ENCODE measurements at regions not wholly inside any gene's neighbourhood (a gene's known extent, or its start where the extent isn't known, plus 50 kb on each side); places are given as distances from the start of the nearest gene placed in this dataset.
A peak's percentile ranks its signal among the peaks of the same experiment; 100 is the strongest.
"Not testable (repeated sequence)": the region's sequence is repeated elsewhere in the genome, so short reads cannot be mapped to it uniquely, and the experiment has no call there.

GRCh38 chr9:138174954-138175353 is 297.4 kb downstream of the CACNA1B start:
- H3K36me3 Mint-ChIP-seq; H3K4me1 Mint-ChIP-seq; H3K27ac Mint-ChIP-seq; H3K4me1 ChIP-seq (ENCODE audit: insufficient read depth, low read length); POLR2A ChIA-PET; H3K27me3 ChIP-seq (ENCODE audit: insufficient read depth, low read length, poor library complexity, severe bottlenecking); H3K36me3 ChIP-seq (ENCODE audit: insufficient read depth, low read length); H3K4me3 Mint-ChIP-seq; H3K9me3 Mint-ChIP-seq; CTCF ChIA-PET; DNase-seq; H3K4me3 ChIP-seq (ENCODE audit: low read length); H3K27ac ChIP-seq (ENCODE audit: low read depth, low read length); H3K9me3 ChIP-seq (ENCODE audit: low read length): not testable (repeated sequence)
- H3K27me3 Mint-ChIP-seq: peaks cover 7 to 11% of the 10 kb centered on the region in 2 donors

- POLR2A ChIA-PET; H3K4me1 Mint-ChIP-seq; H3K4me1 ChIP-seq (ENCODE audit: insufficient read depth, low read length); H3K9me3 ChIP-seq (ENCODE audit: low read length); DNase-seq; H3K36me3 ChIP-seq (ENCODE audit: insufficient read depth, low read length); CTCF ChIA-PET; H3K27me3 ChIP-seq (ENCODE audit: insufficient read depth, low read length, poor library complexity, severe bottlenecking); H3K27ac ChIP-seq (ENCODE audit: low read depth, low read length); H3K36me3 Mint-ChIP-seq; H3K27ac Mint-ChIP-seq; H3K4me3 Mint-ChIP-seq; H3K4me3 ChIP-seq (ENCODE audit: low read length); H3K9me3 Mint-ChIP-seq: not testable (repeated sequence)
- peaks cover 7 to 11% of the 10 kb centered on the region in 2 donors for H3K27me3 Mint-ChIP-seq
Measured at GRCh38 chr9:138175354-138175753, 297.8 kb downstream of the CACNA1B start.

- H3K9me3 Mint-ChIP-seq; CTCF ChIA-PET; H3K36me3 Mint-ChIP-seq; H3K27ac ChIP-seq (ENCODE audit: low read depth, low read length); POLR2A ChIA-PET; DNase-seq; H3K4me1 ChIP-seq (ENCODE audit: insufficient read depth, low read length); H3K36me3 ChIP-seq (ENCODE audit: insufficient read depth, low read length); H3K27me3 Mint-ChIP-seq; H3K9me3 ChIP-seq (ENCODE audit: low read length); H3K27ac Mint-ChIP-seq; H3K27me3 ChIP-seq (ENCODE audit: insufficient read depth, low read length, poor library complexity, severe bottlenecking); H3K4me3 Mint-ChIP-seq; H3K4me3 ChIP-seq (ENCODE audit: low read length); H3K4me1 Mint-ChIP-seq: not testable (repeated sequence)
Measured at GRCh38 chr9:138177091-138177490, 299.5 kb downstream of the CACNA1B start.

DNA sequence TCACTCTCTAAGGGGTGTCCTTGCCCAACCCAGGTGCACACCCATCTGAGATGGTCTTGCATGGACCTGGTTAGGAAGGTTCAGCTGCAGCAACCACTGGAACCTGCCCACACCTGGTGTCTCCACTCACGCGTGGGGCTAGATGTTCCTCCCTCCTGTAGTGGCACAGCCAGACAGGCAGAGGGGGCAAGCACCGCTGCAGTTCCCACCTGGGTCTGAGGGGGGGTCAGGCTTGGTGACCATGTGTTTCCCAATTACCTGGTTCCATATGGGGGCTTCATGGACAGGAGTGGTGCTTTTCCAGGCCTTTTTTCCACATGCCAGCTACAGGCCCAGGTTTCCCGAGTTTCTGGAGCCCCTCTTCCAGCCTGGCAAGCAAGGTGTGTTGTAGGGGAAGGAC is 301.4 kb downstream of the CACNA1B start:
- H3K9me3 Mint-ChIP-seq; H3K27ac Mint-ChIP-seq; H3K36me3 Mint-ChIP-seq; CTCF ChIA-PET; H3K4me1 Mint-ChIP-seq; H3K27ac ChIP-seq (ENCODE audit: low read depth, low read length); POLR2A ChIA-PET; H3K36me3 ChIP-seq (ENCODE audit: insufficient read depth, low read length); H3K4me3 Mint-ChIP-seq; H3K27me3 ChIP-seq (ENCODE audit: insufficient read depth, low read length, poor library complexity, severe bottlenecking); H3K4me1 ChIP-seq (ENCODE audit: insufficient read depth, low read length); DNase-seq; H3K27me3 Mint-ChIP-seq; H3K9me3 ChIP-seq (ENCODE audit: low read length); H3K4me3 ChIP-seq (ENCODE audit: low read length): not testable (repeated sequence)

DNA sequence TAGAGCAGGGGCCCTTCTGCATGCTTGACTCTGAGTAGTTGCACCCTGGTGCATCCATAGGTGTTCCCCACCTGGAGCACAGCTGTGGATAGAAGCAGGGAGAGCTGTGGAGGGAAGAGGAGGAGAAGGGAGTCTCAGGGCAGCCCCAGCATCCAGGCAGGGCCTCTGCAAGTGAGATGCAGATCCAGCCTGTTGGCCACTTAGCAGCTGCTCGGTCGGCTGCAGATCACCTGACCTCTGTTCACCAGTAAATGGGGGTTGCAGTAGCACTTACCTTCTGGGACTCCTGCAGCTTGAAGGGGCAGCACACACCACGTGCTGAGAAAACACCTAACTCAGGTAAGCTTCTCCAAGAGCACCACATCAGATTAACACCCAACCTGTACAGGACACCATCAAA is 302.1 kb downstream of the CACNA1B start:
- H3K36me3 Mint-ChIP-seq; H3K27me3 Mint-ChIP-seq; H3K4me3 ChIP-seq (ENCODE audit: low read length); H3K9me3 ChIP-seq (ENCODE audit: low read length); H3K4me1 Mint-ChIP-seq; H3K27ac ChIP-seq (ENCODE audit: low read depth, low read length); POLR2A ChIA-PET; H3K27me3 ChIP-seq (ENCODE audit: insufficient read depth, low read length, poor library complexity, severe bottlenecking); H3K4me1 ChIP-seq (ENCODE audit: insufficient read depth, low read length); DNase-seq; H3K27ac Mint-ChIP-seq; H3K4me3 Mint-ChIP-seq; H3K36me3 ChIP-seq (ENCODE audit: insufficient read depth, low read length); H3K9me3 Mint-ChIP-seq; CTCF ChIA-PET: not testable (repeated sequence)

- not testable (repeated sequence) for H3K9me3 Mint-ChIP-seq, H3K4me3 Mint-ChIP-seq, H3K4me1 Mint-ChIP-seq
Measured at GRCh38 chr9:138181963-138182362, 304.4 kb downstream of the CACNA1B start.

DNA sequence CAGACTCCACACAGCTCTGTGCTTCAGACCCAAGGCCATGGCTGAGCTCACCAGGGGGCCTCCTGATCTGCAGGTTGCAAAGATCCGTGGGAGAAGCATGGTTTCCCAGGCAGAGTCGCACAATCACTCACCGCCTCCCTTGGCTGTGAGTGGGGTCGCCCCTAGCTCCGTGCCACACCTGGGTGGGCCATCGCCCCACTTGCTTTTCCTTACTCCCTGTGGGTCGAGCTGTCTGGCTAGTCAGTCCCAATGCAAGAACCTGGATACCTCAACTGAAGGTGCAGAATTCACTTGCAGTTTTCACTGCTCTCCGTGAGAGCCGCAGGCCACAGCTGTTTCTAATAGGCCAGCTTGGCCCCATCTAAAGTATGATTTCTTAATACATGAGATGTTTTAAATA is 319.6 kb downstream of the CACNA1B start:
- H3K4me1 Mint-ChIP-seq; H3K36me3 ChIP-seq (ENCODE audit: insufficient read depth, low read length); DNase-seq; H3K4me1 ChIP-seq (ENCODE audit: insufficient read depth, low read length); H3K27me3 ChIP-seq (ENCODE audit: insufficient read depth, low read length, poor library complexity, severe bottlenecking); CTCF ChIA-PET; H3K9me3 ChIP-seq (ENCODE audit: low read length); POLR2A ChIA-PET; H3K4me3 ChIP-seq (ENCODE audit: low read length); H3K9me3 Mint-ChIP-seq; H3K36me3 Mint-ChIP-seq; H3K4me3 Mint-ChIP-seq; H3K27ac Mint-ChIP-seq; H3K27ac ChIP-seq (ENCODE audit: low read depth, low read length); H3K27me3 Mint-ChIP-seq: not testable (repeated sequence)

More at GRCh38 chr9:138181963-138182362, 304.4 kb downstream of the CACNA1B start:
- H3K4me3 ChIP-seq (ENCODE audit: low read length); H3K36me3 Mint-ChIP-seq; POLR2A ChIA-PET; H3K36me3 ChIP-seq (ENCODE audit: insufficient read depth, low read length); H3K27me3 ChIP-seq (ENCODE audit: insufficient read depth, low read length, poor library complexity, severe bottlenecking); H3K4me1 ChIP-seq (ENCODE audit: insufficient read depth, low read length); CTCF ChIA-PET; H3K27ac ChIP-seq (ENCODE audit: low read depth, low read length); H3K27ac Mint-ChIP-seq; H3K9me3 ChIP-seq (ENCODE audit: low read length); DNase-seq: not testable (repeated sequence)
- peaks cover 11 to 15% of the 10 kb centered on the region in 2 donors for H3K27me3 Mint-ChIP-seq

GRCh38 chr9:138198963-138199362 is 321.4 kb downstream of the CACNA1B start:
- POLR2A ChIA-PET; H3K4me3 ChIP-seq (ENCODE audit: low read length); H3K4me3 Mint-ChIP-seq; H3K4me1 Mint-ChIP-seq; H3K4me1 ChIP-seq (ENCODE audit: insufficient read depth, low read length); DNase-seq; H3K9me3 ChIP-seq (ENCODE audit: low read length); H3K36me3 ChIP-seq (ENCODE audit: insufficient read depth, low read length); CTCF ChIA-PET; H3K27ac Mint-ChIP-seq; H3K9me3 Mint-ChIP-seq; H3K27me3 ChIP-seq (ENCODE audit: insufficient read depth, low read length, poor library complexity, severe bottlenecking); H3K27ac ChIP-seq (ENCODE audit: low read depth, low read length); H3K27me3 Mint-ChIP-seq; H3K36me3 Mint-ChIP-seq: not testable (repeated sequence)

DNA sequence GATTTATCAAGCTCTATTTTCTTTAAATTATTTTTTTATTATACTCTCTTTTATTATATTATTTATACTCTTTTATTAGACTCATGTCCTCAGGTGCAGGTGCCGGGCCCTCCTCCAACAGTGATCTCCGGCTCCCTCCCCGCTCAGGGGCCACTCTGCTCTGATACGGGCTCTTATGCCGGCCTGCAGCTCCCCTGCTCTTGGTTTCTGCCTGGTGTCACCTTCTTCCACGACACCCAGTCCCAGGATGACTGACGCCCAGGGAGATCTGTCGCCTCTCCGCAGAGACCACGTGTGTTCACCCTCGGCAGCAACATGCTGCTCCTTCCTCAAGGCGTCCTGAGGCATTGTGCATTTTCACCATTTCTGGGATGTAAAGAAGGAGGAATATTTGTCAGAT is 322.3 kb downstream of the CACNA1B start:
- POLR2A ChIA-PET, DNase-seq: not testable (repeated sequence)

More for the DNA sequence above, 322.3 kb downstream of the CACNA1B start:
- H3K27me3 Mint-ChIP-seq; H3K36me3 Mint-ChIP-seq; H3K4me3 Mint-ChIP-seq; H3K27me3 ChIP-seq (ENCODE audit: insufficient read depth, low read length, poor library complexity, severe bottlenecking); H3K36me3 ChIP-seq (ENCODE audit: insufficient read depth, low read length); H3K4me1 Mint-ChIP-seq; H3K4me3 ChIP-seq (ENCODE audit: low read length); H3K9me3 Mint-ChIP-seq; H3K4me1 ChIP-seq (ENCODE audit: insufficient read depth, low read length); H3K27ac ChIP-seq (ENCODE audit: low read depth, low read length); H3K9me3 ChIP-seq (ENCODE audit: low read length); CTCF ChIA-PET: not testable (repeated sequence)
- H3K27ac Mint-ChIP-seq: peak overlapping the region in 1 of 8 donors; percentile 71

Measured in CD8-positive, alpha-beta memory T cell (primary cell).